Stimulated activated CD4-positive, alpha-beta T cell treated with anti-CD3 and anti-CD28 coated beads, Interleukin-2, amount 100 ng/mL, for 48 hours (primary cell): ENCODE measurements at regions not wholly inside any gene's neighbourhood (a gene's known extent, or its start where the extent isn't known, plus 50 kb on each side); places are given as distances from the start of the nearest gene placed in this dataset.

ENCODE experiments used
- DNase-seq, 2 donors: peaks; one replicate each; pipeline ENCODE4 v3.0.0-alpha.2; 2020

DNA sequence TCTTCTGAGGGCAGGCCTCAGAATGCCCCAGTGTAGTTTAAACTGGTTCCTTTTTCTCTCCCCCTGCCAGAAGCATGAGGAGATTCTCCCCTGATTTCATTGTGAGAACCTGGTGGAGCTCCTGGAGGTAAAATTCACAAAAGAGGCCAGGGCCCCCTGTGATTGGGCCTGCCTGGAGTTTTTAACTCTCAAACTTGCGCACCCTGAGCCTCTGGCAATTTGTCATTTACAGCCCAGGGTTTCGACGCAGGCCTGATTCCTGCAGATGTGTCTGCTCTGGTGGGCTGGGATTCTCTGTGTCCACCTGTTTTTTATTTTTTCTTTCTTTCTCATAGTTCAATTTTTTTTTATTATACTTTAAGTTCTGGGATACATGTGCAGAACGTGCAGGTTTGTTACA lies 157.9 kb downstream of the ASB1 start:
- DNase-seq = no peak

GRCh38 chr2:238585836-238586821 lies 159.4 kb downstream of the ASB1 start:
- no peak for DNase-seq

DNA sequence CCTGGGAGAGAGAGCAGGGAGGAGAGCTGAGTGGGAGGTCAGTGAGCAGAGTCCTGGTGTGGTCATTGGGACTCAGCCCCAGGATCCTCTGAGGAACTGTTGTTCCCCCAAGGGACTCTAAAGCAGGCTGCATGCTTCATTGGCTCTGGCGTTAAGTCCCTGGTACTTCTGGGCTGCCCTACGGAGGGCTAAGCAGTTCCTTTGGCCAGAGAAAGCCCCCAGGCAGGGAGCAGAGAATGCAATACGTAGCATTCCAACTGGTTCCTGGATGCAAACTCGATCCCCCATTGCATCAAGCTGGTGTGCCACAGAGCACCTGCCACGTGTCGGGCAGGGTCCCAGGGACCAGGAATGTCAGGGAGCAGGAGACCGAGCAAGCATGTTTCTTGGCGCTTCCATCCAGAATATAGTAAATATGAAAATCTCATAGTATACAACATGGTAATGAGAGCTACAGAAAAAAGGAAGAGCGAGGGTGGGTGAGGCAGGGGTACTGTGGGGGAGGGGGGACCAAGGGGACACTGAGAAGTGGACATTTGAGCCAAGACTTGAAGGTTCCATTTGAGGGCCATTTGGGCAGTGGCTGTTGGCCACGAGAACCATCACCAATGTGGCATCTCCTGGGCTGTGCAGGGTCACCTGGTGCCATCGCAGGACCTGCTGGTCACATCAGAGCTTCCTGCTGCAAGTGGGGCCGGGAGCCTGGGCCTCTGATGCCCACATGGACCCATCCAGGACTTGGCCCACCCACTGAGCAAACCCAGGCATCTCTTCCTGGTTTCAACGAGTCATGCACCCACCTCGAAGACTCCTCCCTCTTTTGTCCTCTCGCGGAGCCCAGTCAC lies 160.4 kb downstream of the ASB1 start:
- DNase-seq = no peak

GRCh38 chr2:238587776-238588660 lies 161.3 kb downstream of the ASB1 start:
- no peak for DNase-seq

GRCh38 chr2:238589591-238590460 lies 163.1 kb downstream of the ASB1 start:
- no peak for DNase-seq

- no peak for DNase-seq
These were observed 165.0 kb downstream of the ASB1 start for GRCh38 chr2:238591732-238592131.

- DNase-seq = no peak
These were observed 166.5 kb downstream of the ASB1 start for GRCh38 chr2:238593236-238593635.

DNA sequence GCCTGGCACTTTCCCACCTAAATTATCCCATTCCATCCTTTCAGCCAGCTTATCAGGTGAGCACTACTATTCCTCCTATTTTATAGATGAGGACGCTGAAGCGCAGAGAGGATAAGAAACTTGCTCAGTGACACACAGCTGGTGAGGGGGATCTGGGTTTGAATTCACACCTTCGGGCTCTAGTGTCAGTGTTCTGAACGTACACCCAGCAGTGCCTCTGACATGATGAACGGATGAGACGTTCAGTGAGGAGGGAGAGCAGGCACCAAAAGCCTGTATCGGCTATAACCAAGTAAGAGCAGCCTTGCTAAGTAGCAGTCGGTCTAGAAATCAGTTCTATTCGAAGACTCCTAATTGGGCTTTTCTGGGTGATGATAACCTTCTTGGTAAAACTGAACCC lies 167.0 kb downstream of the ASB1 start:
- no peak for DNase-seq

GRCh38 chr2:238594796-238595749 lies 168.3 kb downstream of the ASB1 start:
- no peak for DNase-seq

DNA sequence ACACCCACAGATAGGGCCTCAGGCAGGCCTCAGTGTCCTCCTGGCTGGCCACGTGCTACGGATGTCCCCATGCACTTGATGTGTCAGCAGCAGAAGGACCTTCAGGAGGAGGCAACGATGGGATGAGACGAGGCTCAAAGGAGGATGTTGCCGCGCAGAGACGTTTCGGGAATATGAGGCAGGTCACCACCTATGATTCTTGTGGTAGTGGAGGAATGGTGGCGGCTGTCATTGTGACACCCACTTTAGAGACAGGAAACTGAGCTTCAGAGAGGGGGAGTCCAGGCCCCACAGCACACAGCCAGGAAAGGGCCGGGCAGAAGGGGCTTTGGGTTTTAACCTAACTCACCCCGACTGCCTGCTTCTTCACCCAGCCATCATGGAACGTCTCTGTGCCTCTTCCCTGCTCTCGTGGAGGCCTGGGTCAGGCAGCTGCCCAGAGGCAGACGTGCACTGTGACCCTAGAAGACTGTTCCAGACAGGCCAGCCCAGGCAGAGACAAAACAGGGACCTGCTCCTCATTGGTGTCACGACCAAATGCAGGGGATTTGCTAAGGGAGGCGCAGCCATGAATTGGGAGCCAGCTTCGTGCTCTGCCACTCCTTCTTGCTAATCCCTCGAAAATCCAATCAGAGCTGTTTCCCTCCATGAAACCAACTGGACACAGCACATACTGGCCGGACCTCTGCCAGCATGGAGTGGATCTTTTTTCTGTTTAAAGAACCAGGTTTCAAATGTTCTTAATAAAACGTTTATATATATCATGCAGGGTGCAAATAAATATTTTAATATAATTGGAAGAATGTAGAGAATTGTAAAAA lies 169.2 kb downstream of the ASB1 start:
- DNase-seq = no peak

- no peak for DNase-seq
These were observed 170.1 kb downstream of the ASB1 start for GRCh38 chr2:238596571-238597551.

DNA sequence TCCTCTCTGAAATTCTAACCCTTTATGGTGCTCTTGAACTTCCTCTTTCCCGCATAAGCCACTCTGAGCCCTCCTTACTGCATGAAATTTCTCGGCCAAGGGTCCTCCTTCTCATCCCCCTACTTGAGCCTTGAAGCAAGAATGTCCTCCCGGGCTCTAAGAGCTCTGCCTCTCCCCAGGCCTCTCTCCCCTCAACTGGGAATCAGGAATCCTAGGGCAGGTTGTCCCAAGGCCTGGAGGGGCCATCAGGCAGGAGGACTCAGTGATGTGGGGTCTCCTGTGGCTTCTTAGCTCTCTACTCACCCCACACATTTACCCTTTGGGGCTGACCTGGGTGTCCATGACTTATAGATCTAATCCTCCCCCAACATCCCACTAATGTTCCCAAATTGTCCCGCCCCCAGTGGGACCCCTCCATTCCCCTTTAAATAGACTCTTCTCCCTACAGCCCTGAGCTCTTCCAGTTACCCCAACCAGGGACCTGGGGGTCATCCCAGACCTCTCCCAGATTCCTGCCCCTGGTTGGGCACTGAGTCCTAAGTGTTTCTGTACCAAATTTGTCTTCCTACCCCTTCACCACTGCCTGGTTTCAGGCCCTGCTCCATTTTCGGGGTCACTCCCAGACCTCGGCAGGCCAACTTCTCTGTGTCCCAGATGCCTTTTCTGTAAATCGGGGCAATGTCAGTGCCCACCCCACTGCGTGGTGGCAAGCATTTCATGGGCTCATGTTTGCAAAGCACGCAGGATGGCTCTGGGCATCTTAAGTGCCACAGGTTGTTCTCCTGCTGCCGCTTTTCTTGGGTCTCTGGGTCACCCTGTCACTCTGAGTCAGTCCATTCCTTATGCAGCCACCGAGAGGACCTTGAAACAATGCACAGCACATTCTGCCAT lies 171.2 kb downstream of the ASB1 start:
- DNase-seq = no peak

- no peak for DNase-seq
These were observed 172.2 kb downstream of the ASB1 start for GRCh38 chr2:238598802-238599530.

GRCh38 chr2:238599549-238600505 lies 173.1 kb downstream of the ASB1 start:
- no peak for DNase-seq
